ENCODE measurements at regions not wholly inside any gene's neighbourhood (a gene's known extent, or its start where the extent isn't known, plus 50 kb on each side); places are given as distances from the start of the nearest gene placed in this dataset.

DNA sequence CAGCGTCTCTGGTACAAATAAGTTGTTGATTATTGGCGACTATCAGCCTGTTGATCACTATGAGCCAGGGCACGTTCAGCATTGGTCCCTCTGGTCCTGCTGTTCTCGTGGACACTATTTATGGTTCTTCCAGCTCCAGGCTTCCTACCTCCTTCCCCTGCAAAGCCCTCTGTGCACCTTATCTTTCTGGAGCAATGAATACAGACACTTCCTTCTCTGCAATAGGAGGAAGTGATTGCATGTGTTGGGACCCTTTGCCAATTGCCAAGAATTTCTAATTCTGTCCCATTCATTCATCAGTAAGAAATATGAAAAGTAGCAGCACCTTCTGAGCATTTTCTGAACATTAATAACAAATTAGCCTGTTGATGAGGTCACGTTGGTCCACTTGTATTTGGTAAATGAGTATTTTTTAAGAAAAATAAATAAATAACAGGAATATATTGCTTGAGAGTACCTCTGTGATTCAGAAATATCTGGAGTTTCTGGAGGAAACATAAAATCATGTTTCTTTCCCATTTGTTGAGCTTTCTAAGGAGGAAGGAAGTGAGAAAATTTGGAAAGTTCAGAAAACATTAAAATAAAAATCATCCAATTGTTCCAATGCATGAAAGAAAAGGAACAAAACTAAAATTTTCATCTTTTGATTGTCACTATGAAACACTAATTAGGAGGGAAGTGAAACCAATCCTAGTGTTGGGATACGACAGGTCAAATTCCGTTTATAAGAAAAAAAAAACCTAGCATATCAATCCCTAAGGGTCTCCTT, 259.1 kb upstream of the KLF6 start:
- TF ChIP-seq, protein P1, sequence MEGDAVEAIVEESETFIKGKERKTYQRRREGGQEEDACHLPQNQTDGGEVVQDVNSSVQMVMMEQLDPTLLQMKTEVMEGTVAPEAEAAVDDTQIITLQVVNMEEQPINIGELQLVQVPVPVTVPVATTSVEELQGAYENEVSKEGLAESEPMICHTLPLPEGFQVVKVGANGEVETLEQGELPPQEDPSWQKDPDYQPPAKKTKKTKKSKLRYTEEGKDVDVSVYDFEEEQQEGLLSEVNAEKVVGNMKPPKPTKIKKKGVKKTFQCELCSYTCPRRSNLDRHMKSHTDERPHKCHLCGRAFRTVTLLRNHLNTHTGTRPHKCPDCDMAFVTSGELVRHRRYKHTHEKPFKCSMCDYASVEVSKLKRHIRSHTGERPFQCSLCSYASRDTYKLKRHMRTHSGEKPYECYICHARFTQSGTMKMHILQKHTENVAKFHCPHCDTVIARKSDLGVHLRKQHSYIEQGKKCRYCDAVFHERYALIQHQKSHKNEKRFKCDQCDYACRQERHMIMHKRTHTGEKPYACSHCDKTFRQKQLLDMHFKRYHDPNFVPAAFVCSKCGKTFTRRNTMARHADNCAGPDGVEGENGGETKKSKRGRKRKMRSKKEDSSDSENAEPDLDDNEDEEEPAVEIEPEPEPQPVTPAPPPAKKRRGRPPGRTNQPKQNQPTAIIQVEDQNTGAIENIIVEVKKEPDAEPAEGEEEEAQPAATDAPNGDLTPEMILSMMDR (IDR thresholded peaks at IDR 0.05 in 8 of 11, conservative IDR thresholded peaks at IDR 0.05 in 3 of 11), result no peak
- TF ChIP-seq POLR2AphosphoS5 (IDR thresholded peaks at IDR 0.05), result peak in 1 of 3 donors; percentile 57
- no peak for TF ChIP-seq POLR2A (IDR thresholded peaks at IDR 0.05)
